H1 (cell line): ENCODE measurements at regions not wholly inside any gene's neighbourhood (a gene's known extent, or its start where the extent isn't known, plus 50 kb on each side); places are given as distances from the start of the nearest gene placed in this dataset.

ENCODE experiments used
- CHD1 ChIP-seq: IDR thresholded peaks from 2 replicates; pipeline ENCODE4 v1.6.1; 2012; ENCODE audit warnings: low read depth, low read length, improper control_type of control experiment
- NANOG ChIP-seq: IDR thresholded peaks from 2 replicates; pipeline ENCODE4 v1.6.1; 2011; ENCODE audit warnings: low read length, low read depth, mild to moderate bottlenecking, inconsistent platforms; ENCODE audit not compliant: insufficient read depth, poor library complexity, severe bottlenecking
- SP1 ChIP-seq: IDR thresholded peaks from 2 replicates; pipeline ENCODE4 v1.6.1; 2011; ENCODE audit warnings: low read depth, low read length

GRCh38 chr5:103827976-103828375, 265.4 kb upstream of the NUDT12 start (continued):
- no peak for TF ChIP-seq CHD1
- TF ChIP-seq SP1, result no peak
- TF ChIP-seq NANOG, result no peak
